Activated CD8-positive, alpha-beta memory T cell treated with anti-CD3 and anti-CD28 coated beads, Interleukin-2, amount 50 U/mL, for 48 hours (primary cell): ENCODE measurements at regions not wholly inside any gene's neighbourhood (a gene's known extent, or its start where the extent isn't known, plus 50 kb on each side); places are given as distances from the start of the nearest gene placed in this dataset.
"Not testable (repeated sequence)": the region's sequence is repeated elsewhere in the genome, so short reads cannot be mapped to it uniquely, and the experiment has no call there.

Experiments used
- DNase-seq: peaks from one replicate; pipeline ENCODE4 v3.0.0-alpha.2; 2020

- no peak for DNase-seq
Measured at GRCh38 chr16:72590151-72590937, 418.4 kb upstream of the PMFBP1 start.

GRCh38 chr16:72588551-72588950 lies 416.6 kb upstream of the PMFBP1 start:
- DNase-seq, result no peak

- not testable (repeated sequence) for DNase-seq
Measured at GRCh38 chr16:72578061-72578460, 406.1 kb upstream of the PMFBP1 start.

GRCh38 chr16:72576189-72576588 lies 404.2 kb upstream of the PMFBP1 start:
- no peak for DNase-seq

GRCh38 chr16:72569677-72570076 lies 397.7 kb upstream of the PMFBP1 start:
- no peak for DNase-seq

GRCh38 chr16:72568502-72568901 lies 396.5 kb upstream of the PMFBP1 start:
- DNase-seq, result no peak

- no peak for DNase-seq
Measured at GRCh38 chr16:72566174-72566573, 394.2 kb upstream of the PMFBP1 start.

GRCh38 chr16:72565106-72565505 lies 393.2 kb upstream of the PMFBP1 start:
- DNase-seq, result no peak

- DNase-seq, result no peak
Measured at GRCh38 chr16:72560617-72561016, 388.7 kb upstream of the PMFBP1 start.

GRCh38 chr16:72558501-72558900 lies 386.5 kb upstream of the PMFBP1 start:
- no peak for DNase-seq

GRCh38 chr16:72554935-72555334 lies 383.0 kb upstream of the PMFBP1 start:
- no peak for DNase-seq

GRCh38 chr16:72552654-72553053 lies 380.7 kb upstream of the PMFBP1 start:
- DNase-seq, result no peak

- no peak for DNase-seq
Measured at GRCh38 chr16:72551649-72552048, 379.7 kb upstream of the PMFBP1 start.

GRCh38 chr16:72549878-72550277 lies 377.9 kb upstream of the PMFBP1 start:
- no peak for DNase-seq

- DNase-seq, result no peak
Measured at GRCh38 chr16:72542102-72542501, 370.1 kb upstream of the PMFBP1 start.

- no peak for DNase-seq
Measured at GRCh38 chr16:72537664-72538063, 365.7 kb upstream of the PMFBP1 start.

- no peak for DNase-seq
Measured at GRCh38 chr16:72536723-72537435, 364.9 kb upstream of the PMFBP1 start.

- DNase-seq, result no peak
Measured at GRCh38 chr16:72532906-72533410, 361.0 kb upstream of the PMFBP1 start.

GRCh38 chr16:72530434-72530833 lies 358.5 kb upstream of the PMFBP1 start:
- DNase-seq, result no peak

GRCh38 chr16:72523087-72523486 lies 351.1 kb upstream of the PMFBP1 start:
- DNase-seq, result no peak

GRCh38 chr16:72517154-72517553 lies 345.2 kb upstream of the PMFBP1 start:
- no peak for DNase-seq

- no peak for DNase-seq
Measured at GRCh38 chr16:72511171-72511570, 339.2 kb upstream of the PMFBP1 start.

- DNase-seq, result no peak
Measured at GRCh38 chr16:72508191-72508590, 336.2 kb upstream of the PMFBP1 start.

GRCh38 chr16:72502594-72503005 lies 330.6 kb upstream of the PMFBP1 start:
- no peak for DNase-seq
